ENCODE measurements at regions not wholly inside any gene's neighbourhood (a gene's known extent, or its start where the extent isn't known, plus 50 kb on each side); places are given as distances from the start of the nearest gene placed in this dataset.

DNA sequence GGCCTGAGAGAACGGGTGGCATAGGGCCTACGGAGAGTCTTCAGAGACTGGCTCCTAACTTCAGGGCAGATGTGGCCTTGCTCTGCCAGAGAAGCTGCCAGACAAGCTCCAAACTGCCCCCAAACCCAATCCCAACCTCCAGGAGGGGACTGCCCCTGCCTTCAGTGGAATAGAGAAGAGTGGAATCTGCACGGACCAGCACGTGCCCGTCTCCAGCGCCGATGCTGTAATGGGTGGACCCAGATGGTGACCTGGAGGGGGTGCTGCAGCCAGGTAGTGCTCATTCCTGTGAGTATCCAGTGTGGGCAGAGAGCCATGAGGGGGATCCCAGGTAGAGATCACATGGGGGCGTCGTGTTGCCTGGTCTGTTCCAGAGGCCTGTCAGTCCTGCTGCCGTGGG is 73.2 kb upstream of the NKX1-1 start:
- no peak for DNase-seq (ENCODE audit: low read depth, low spot score)

DNA sequence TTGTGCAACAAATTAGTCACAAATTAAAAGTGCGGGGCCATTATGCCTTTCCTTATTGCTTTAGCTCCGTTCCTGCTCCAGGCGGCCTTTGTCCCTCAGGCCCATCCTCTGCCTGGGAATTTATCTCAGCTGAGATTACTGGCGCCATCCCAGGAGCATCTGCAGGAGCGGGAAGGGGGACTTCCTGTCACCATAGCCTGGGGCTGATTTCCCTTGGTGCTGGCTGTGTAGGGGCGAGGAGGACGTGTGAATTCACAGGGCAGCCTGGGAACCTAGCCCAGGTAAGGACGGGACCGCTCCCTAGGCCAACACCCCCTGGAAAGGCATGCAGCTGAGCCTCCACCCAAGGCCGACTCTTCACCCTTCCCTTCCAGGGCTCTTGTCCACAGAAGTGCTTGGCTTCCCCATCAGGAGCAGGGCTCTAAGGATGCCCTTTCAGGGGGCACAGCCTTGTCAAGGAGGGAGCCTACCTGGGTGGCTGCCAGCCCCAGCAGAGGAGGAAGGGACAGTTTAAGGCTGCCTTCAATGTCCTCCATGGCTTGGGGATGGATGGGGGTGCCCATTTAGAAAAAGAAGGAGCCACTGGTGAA is 72.6 kb upstream of the NKX1-1 start:
- no peak for DNase-seq (ENCODE audit: low read depth, low spot score)

DNA sequence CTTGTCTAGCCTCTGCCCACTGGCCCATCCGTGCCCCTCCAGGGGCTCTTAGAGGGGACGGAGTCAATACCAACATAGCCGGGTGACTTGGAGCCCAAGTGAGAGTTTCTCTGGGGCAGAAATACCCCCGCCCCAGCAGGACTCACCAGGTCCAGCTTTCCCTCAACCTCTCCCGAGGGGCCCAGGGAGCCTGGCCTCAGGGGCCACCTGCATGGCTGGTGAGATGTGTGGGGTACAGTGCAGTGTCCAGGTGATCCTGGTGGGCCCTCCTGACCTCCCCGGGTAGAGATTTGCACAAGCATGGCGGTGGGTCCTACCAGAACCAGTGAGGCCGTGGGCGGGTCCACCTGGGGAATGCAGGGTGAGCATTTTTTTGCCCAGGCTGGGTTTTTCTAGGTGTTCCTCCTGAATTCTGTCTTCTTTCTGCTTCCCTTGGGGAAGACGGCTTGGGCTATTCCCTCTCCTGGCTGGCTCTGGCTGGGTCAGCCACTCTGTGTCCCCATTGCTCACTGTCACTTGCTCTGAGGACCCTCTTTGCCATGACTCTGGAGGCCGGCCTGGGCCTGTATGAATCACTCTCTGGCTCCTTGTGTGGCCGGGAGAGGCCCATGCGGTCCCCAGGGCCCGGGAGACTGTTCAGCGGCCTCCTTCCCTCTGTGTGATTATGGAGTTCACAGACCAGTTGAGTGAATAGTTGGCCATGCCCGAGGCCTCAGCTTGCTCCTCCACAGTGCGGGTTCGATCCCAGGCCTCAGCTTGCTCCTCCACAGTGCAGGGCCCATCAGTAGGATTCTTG is 71.0 kb upstream of the NKX1-1 start:
- DNase-seq (ENCODE audit: low read depth, low spot score): no peak

DNA sequence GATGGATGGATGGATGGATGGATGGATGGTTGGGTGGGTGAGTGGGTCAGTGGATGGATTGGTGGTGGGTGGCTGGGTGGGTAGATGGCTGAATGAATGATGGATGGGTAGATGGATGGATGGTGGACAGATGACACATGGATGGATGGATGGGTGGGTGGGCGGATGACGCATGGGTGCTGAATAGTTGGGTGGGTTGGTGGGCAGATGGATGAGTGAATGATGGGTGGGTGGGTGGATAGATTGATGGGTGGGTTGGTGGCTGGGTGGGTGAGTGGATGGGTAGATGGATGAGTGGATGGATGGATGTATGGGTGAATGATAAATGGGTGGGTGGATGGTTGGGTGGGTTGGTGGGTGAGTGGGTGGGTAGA is 69.9 kb upstream of the NKX1-1 start:
- DNase-seq (ENCODE audit: low read depth, low spot score): no peak

DNA sequence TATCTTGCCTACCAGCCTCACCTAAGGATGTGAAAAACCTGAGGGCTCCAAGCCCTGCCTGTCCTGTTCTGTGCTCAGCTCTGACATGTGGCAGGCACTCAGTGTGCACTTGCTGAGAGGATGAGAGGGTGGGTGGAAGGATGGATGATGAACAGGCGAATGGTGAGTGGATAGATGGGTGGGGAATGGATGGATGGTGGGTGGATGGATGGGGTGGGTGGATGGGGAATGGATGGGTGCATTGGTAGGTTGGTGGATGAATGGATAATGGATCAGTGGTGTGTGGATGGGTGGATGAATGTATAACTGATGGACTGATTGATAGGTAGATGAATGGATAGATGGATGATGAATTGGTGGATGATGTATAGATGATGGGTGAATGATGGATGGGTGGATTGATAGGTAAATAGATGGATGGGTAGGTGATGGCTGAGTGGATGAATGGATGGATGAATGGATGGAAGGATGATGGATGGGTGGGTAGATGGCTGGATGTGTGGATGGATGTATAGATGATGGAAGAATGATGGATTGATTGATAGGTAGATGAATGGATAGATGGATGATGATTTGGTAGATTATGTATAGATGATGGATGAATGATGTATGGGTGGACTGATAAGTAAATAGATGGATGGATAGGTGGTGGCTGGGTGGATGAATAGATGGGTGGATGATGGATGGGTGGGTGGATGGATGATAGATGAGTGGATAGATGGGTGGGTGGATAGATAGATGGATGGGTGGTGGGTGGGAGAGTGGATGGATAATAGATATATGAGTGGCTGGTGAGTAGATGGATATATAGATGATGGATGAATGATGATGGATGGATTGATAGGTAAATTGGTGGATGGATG is 69.3 kb upstream of the NKX1-1 start:
- DNase-seq (ENCODE audit: low read depth, low spot score): no peak

DNA sequence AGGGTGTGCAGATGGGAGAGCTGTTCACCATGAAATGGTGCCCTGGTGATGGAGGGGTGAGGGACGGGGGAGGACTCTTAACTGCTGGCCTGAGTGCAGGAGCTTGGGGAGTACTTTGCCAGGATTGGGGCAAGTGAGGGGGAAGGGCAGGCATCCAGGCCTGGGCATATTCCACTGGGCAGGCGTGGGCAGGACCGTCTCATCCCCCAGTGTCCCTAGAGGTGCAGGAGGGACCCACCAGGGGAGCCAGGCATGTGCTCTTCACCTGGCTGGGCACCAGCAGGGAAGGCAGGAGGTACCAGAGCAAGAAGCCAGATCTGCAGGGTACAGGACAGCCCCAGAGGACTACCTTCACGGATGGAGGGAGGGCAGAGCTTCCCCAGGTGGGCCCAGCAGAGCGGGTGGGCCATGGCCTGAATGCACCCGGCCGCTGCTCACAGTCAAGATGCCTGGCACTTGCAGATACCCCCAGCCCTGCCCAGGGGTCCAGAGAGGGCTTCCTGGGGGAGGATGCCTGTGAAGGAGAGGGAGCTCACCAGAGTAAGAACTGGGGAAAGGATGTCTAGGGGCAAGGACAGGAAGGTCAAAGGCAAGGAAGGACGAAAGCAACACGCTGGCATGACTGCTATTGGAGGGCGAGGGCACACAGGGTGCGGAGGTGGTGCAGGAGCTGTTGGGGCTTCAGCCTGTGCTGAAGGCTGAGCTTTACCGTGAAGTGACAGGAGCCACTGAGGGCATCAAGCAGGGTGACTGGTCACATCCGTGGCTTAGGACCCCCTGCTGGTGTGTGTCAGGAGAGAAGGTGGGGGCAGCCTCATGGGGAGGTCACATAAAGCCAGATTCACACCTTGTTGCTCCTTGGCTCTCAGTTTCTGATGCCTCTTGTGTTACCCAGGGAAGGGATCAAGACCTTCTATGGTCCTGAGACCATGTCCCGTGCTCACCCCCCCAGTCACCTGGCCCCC is 68.2 kb upstream of the NKX1-1 start:
- DNase-seq (ENCODE audit: low read depth, low spot score): no peak

DNA sequence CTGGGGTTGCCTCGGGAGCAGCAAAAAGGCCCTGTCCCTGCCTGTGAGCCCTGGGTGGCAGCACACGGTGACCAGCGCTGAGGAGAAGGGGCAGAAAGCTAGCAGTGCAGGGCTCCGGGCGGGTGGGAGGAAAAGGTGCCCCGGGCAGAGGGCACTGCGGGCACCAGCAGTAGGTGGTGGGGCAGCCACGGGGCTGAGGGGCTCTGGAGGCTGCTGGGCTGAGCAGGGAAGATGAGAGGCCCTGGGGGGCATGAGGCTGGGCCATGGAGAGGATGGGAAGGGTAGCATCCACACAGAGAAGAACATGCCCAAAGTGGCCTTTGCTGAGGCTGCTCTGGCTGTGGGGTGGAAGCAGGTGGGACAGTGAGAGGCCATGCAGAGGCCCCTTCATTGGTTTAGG is 67.5 kb upstream of the NKX1-1 start:
- no peak for DNase-seq (ENCODE audit: low read depth, low spot score)

DNA sequence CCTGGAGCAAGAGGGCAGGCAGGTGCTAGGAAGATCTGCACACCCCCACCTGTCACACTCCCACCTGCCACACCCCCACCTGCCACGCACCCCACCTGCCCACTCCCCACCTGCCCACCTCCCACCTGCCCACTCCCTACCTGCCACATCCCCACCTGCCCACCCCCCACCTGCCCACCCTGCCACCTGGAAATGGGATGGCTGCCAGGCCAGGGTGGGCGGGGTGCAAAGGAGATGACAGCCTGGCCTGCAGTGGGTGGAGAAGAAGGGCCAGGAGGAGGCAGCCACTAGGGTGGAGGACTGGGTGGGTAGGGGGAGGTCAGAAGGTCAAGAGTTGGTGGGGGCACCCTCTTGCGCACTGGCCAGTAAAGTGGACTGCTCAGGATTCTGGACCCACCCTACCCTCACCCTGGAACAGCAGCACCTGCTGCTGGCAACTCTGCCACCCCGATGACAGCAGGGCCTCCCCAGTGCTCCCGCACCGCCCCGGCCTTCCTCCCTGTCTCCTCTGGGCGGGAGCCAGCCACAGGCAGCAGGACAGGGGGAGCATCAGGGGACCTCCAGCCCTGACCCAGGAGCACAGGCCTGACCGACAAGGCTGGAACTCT is 66.8 kb upstream of the NKX1-1 start:
- DNase-seq (ENCODE audit: low read depth, low spot score): no peak

DNA sequence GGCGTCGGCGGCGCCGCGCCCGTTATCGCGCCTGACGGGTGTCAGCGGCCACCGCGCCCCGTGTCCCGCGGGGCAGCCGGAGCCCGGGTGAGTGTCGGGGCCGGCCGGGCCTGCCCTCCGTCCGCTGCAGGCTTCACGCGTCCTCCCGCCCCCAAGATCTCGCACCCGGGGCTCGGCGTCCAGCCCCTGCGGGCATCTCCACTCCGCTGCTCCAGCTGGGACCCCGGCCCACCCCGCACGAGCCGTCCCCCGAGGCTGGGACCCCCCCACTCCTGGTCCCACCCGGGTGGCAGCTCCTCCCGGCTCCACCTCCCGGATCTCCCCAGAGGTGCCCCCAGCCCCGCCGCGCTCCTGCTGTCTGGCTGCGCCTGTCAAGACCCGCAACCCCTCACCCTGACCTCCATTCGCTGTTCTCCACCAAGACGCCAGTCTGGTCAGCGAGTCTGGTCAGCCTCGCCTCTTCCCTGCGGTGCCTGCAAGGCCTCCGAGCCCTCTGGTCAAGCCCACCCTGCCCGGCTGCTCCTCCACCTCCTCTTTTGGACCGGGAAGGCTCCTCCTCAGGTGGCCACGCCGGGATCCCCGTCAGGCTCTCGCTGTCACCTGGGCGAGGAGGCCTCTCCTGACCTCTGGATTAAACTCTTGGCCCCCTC is 66.0 kb upstream of the NKX1-1 start:
- DNase-seq (ENCODE audit: low read depth, low spot score): no peak

DNA sequence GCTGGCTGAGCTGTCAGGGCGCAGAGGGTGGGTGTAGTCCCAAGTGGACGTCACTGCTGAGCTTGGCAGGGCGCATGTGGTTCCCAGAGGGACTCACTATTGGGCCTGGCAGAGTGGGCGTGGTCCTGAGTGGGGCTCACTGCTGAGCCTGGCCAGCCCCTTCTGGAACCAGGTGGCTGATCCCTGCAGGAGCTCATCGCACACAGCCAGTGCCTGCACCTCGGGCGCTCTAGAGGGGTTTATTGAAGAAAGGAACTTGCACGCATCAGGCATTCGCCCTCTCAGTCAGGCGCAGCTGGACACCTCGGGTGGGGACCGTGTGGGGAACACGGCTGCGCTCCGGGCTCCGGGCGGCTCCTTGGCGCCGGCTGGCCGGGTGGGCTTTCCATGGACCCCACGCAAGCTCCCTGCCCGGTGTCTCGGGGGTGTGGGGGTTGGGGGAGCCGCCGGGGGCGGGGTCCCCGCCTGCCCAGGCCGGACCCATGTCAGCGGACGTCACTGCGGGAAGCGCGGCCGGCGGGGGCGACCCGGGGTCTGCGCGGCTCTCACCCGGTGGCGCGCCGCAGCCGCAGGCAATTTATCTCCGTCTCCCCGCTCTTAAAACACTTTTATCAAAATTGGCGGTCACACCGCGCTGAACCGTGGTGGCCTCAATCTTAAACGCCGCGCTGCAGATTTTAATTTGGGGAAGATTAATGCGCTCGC is 65.4 kb upstream of the NKX1-1 start:
- no peak for DNase-seq (ENCODE audit: low read depth, low spot score)

DNA sequence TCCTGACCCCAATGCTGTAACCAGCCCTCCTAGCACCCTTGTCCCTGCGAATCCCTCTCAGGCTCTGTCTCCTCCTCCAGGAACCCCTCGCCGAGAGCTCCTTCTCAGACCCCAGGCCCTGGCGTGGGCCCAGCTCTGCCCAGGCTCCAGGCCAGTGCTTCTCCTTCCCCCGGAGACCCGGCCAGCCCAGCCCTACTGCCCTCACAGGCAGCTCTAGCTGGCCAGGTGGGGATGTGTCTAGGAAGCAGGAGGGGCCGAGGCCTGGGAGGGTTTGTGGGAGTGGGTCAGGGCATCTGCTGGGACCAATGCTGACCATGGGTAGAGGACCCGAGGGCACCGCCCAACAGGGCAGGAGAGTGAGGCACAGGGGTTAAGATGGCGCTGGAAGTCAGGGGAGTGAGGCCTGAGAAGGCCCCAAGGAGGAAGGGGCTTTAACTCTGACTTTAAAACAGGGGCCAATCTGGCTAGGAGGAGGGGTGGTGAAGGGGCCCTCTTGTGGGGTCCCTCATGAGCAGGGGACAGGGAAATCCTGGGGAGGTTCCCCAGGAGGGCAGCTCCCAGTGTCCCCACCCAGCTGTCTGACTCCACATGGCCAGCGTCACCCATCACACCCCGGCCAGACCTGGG is 64.7 kb upstream of the NKX1-1 start:
- no peak for DNase-seq (ENCODE audit: low read depth, low spot score)

DNA sequence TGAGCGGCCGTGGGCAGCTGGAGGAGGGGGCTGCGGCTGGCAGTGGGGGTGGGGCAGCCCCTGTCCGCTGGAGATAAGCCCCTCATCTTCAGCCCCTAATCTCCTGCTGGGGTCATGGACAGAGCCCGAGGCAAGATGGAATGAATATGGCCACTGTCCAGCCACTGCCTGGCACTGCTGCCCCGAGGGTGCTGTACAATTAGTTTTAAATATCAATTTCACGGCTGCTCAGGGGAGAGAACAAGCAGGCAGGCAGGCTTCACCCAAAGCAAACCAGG is 64.1 kb upstream of the NKX1-1 start:
- DNase-seq (ENCODE audit: low read depth, low spot score): no peak

DNA sequence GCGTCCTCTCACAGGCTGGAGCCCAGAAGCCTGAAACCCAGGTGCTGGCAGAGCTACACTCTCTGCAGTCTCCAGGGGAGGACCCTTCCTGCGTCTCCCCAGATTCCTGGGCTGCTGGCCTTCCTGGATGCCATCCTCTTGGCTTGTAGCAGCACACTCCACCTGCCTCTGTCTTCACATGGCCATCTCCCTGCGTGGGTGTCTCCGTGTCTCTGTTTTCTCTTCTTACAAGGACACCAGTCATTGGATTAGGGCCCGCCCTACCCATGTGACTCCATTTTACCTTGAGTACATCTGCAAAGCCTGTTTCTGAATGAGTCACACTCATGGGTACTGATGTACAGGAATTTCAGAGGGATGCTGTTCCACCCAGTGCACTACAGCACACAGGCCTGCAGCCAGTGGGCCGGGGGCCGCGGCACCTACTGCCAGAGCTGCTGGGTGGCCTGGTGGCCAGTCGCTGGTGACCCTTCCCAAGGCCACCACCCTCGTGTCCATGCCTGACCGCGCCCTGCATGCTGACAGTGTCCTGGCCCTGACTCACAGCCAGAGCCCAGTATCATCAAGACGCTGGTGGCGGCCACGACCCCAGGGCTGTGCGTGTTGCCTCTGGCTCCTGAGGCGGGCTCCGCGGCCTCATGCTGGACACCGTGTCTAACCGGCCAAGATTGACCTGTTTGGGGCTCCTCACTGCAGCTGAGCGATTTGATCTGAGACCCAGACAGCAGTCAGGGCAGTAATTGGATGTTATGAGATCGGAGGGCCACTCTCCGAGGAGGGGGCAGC is 63.6 kb upstream of the NKX1-1 start:
- no peak for DNase-seq (ENCODE audit: low read depth, low spot score)

DNA sequence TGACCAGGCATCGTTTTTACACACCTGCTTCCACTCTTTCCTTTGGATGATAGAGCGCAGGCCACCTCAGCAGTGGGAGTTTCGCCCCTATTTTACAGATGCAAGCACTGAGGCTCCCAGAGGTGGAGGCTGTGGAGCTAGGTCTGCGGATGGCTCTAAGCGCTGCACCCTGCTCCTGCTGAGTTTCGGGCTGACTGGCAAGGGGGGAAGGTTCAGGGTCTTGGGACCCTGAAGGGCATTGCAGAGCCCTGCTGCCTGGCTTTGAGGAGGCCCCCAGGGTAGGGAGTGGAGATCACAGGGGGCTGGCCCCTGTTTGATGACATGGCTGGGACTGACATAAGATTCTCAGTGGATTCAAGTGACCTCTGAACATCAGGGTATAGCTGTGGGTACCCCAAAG is 62.8 kb upstream of the NKX1-1 start:
- DNase-seq (ENCODE audit: low read depth, low spot score): no peak

DNA sequence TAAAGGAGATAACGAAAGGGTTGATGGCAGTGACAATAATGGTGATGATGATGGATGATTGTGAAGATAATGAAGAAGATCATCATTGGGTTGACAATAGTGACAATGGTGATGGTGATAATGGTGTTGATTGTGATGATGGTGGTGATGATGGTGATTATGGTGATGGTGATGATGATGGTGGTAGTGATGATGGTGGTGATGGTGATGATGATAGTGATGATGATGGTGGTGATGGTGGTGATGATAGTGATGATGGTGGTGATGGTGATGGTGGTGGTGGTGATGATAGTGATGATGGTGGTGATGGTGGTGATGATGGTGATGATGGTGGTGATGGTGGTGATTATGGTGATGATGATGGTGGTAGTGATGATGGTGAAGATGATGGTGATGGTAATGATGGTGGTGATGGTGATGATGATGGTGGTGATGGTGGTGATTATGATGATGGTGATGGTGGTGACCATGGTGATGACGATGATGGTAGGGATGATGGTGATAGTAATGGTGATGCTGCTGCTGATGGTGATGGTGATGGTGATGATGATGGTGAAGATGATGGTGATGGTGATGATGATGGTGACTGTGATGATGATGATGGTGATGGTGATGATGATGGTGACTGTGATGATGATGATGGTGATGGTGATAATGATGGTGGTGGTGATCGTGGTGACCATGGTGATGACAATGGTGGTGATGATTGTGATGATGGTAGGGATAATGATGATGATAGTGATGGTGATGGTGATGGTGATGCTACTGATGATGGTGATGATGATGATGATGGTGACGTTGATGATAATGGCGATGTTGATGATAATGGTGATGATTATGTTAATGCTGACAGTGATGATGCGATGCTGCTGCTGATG is 61.6 kb upstream of the NKX1-1 start:
- no peak for DNase-seq (ENCODE audit: low read depth, low spot score)

DNA sequence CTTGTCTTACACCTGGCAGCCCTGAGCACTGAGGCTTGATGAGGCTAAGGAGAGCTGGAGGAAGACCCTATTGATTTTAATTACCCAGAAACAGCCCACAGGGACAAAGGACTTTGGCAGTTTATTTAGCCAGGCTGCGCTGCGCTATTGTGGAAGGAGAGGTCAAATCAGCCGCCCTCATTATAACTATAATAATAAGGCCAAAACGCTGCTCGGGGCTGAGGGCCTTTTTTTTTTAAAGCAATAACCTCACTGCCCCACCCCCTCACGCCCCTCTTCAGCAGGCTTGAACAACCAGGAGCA is 60.6 kb upstream of the NKX1-1 start:
- no peak for DNase-seq (ENCODE audit: low read depth, low spot score)

DNA sequence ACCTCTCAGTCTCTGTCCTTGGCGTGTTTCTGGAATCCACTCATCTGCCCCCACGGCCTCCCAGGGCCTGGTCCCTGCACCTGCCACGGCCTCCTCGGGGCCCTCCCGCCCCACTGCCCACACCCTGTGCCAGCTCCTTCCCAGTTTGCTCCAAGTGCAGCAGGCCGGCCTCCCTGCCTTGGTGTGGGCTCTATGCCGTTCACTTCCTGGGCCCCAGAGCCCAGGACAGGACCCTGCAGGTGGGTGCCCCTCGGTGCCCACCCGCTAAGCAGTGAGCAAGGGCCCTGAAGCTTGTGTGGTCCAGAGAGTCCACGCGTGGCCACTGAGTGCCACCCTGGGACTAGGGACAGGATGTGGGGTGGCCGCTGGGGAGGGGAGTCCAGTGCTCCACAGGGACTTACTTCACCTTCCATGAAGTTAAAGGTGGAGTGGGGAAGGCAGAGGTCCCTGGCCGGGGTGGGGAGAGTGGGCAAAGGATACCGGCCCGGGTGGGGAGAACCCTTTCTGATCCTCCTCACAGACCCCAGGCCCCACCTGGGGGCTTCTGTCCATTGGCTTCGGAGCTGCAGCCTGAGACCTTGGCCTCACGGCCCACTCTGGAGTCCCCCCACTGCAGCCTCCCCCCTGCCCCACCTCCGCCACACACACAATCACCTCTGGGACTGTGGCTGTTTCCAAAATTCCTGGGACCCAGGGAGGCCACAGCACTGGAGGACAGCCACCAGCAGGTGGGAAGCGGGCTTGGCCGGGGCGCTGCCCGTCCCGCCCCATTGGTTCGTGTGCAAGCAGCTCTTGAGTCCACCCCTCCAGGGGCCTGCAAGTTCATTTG is 60.0 kb upstream of the NKX1-1 start:
- DNase-seq (ENCODE audit: low read depth, low spot score): no peak
